ENCODE measurements at regions not wholly inside any gene's neighbourhood (a gene's known extent, or its start where the extent isn't known, plus 50 kb on each side); places are given as distances from the start of the nearest gene placed in this dataset.

- peak; percentile 95 for DNase-seq (ENCODE audit: low read depth)
- no peak for TF ChIP-seq CTCF (conservative IDR thresholded peaks at IDR 0.05; ENCODE audit: low read length)
- H3K4me3 ChIP-seq (ENCODE audit: low read length) = no peak overlapping the region
These were observed 91.2 kb upstream of the KCTD3 start for GRCh38 chr1:215475796-215476481.

- TF ChIP-seq CTCF (conservative IDR thresholded peaks at IDR 0.05; ENCODE audit: low read length) = no peak
- no peak overlapping the region for H3K4me3 ChIP-seq (ENCODE audit: low read length)
- peak; percentile 63 for DNase-seq (ENCODE audit: low read depth)
These were observed 90.6 kb upstream of the KCTD3 start for GRCh38 chr1:215476541-215476940.

- no peak for TF ChIP-seq CTCF (conservative IDR thresholded peaks at IDR 0.05; ENCODE audit: low read length)
- DNase-seq (ENCODE audit: low read depth) = no peak
- H3K4me3 ChIP-seq (ENCODE audit: low read length) = no peak overlapping the region
These were observed 89.5 kb upstream of the KCTD3 start for GRCh38 chr1:215477632-215478031.

GRCh38 chr1:215479567-215479966 is 87.5 kb upstream of the KCTD3 start:
- DNase-seq (ENCODE audit: low read depth) = no peak
- H3K4me3 ChIP-seq (ENCODE audit: low read length) = no peak overlapping the region
- no peak for TF ChIP-seq CTCF (conservative IDR thresholded peaks at IDR 0.05; ENCODE audit: low read length)

- TF ChIP-seq CTCF (conservative IDR thresholded peaks at IDR 0.05; ENCODE audit: low read length) = no peak
- no peak overlapping the region for H3K4me3 ChIP-seq (ENCODE audit: low read length)
- no peak for DNase-seq (ENCODE audit: low read depth)
These were observed 85.0 kb upstream of the KCTD3 start for GRCh38 chr1:215482079-215482478.

- TF ChIP-seq CTCF (conservative IDR thresholded peaks at IDR 0.05; ENCODE audit: low read length) = no peak
- no peak for DNase-seq (ENCODE audit: low read depth)
- no peak overlapping the region for H3K4me3 ChIP-seq (ENCODE audit: low read length)
These were observed 82.7 kb upstream of the KCTD3 start for GRCh38 chr1:215484171-215484939.

- no peak for DNase-seq (ENCODE audit: low read depth)
- no peak overlapping the region for H3K4me3 ChIP-seq (ENCODE audit: low read length)
- no peak for TF ChIP-seq CTCF (conservative IDR thresholded peaks at IDR 0.05; ENCODE audit: low read length)
These were observed 79.6 kb upstream of the KCTD3 start for GRCh38 chr1:215487466-215487865.
